ENCODE measurements at regions not wholly inside any gene's neighbourhood (a gene's known extent, or its start where the extent isn't known, plus 50 kb on each side); places are given as distances from the start of the nearest gene placed in this dataset.

DNA sequence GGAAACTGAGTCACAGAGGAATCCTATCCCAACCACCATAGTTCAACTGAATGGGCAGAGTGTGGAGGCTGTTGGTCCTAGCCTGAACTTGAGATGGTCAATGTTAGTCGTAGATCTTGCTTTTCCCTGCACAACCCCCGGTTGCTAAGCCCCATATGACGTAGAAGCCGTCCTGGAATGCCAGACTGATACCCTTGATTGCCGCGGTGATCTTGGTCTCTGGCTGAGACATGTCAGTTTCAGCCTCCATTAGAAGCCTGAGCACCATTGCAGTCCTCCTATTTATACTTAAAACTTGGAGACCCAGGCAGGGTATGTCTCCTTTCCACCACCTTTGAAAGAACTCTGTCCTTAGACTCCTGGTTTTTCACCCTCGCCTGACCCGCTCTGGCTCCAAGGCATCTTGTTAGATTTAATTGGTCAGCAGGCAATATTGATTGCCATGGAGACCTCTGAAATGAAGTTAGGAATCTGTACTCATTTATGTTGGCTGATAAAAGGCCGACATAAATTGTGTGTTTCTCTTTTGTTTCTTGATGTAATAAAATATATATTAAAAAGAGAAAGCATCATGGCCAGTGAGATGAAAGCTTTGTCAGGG is 53.4 kb downstream of the RPLP1 start:
- no peak for DNase-seq

DNA sequence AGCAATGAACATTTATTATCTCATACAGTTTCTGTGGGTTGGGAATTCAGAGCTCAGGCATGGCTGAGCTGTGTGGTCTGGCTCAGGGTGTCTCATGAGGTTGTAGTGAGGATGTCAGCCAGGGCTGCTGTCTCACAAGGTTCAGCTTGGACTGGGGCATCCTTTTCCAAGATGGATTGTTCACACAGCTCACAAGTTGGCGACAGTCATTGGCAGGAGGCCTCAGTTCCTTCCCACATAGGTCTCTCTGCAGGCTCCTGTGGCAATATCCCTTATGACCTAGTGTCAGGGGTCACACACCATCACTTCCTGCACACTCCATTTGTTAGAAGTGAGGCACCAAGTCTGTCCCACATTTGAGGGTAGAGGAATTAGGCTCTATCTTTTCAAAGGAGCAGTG is 56.0 kb downstream of the RPLP1 start:
- DNase-seq: no peak
- no peaks in the 10 kb centered on the region for H4K20me1 ChIP-seq (ENCODE audit: insufficient read depth, low read depth, low read length)
- no peak overlapping the region for H3K27ac ChIP-seq (ENCODE audit: low read length)
- H3K9me2 ChIP-seq (replicated peaks; ENCODE audit: insufficient read depth, low read length): no peaks in the 10 kb centered on the region
- H3K9ac ChIP-seq (ENCODE audit: low read length): no peak overlapping the region
- H3K4me3 ChIP-seq (ENCODE audit: low read length): no peak overlapping the region
- no peaks in the 10 kb centered on the region for H3K9me3 ChIP-seq (ENCODE audit: low read length)
- no peaks in the 10 kb centered on the region for H3K27me3 ChIP-seq (ENCODE audit: low read length)
- H3K79me2 ChIP-seq (ENCODE audit: low read length): no peaks in the 10 kb centered on the region
- H3K36me3 ChIP-seq (ENCODE audit: insufficient read depth, low read length): no peaks in the 10 kb centered on the region
- no peaks in the 10 kb centered on the region; the same call in 1 of the 2 replicates for H3K4me1 ChIP-seq (ENCODE audit: low read length)
- H2AFZ ChIP-seq (ENCODE audit: low read length): no peak overlapping the region
- no peak overlapping the region for H3K4me2 ChIP-seq (ENCODE audit: low read depth, low read length, poor library complexity, severe bottlenecking)

More for the DNA sequence above, 53.4 kb downstream of the RPLP1 start:
- Histone ChIP-seq H3K9me2 (replicated peaks; ENCODE audit: insufficient read depth, low read length) (no peaks in the 10 kb centered on the region), H3K4me1 (ENCODE audit: low read length) (no peaks in the 10 kb centered on the region; the same call in 1 of the 2 replicates), H3K9me3 (ENCODE audit: low read length) (no peaks in the 10 kb centered on the region), H3K36me3 (ENCODE audit: insufficient read depth, low read length) (no peaks in the 10 kb centered on the region), H3K27me3 (ENCODE audit: low read length) (no peaks in the 10 kb centered on the region), H3K4me3 (ENCODE audit: low read length) (no peak overlapping the region), H3K4me2 (ENCODE audit: low read depth, low read length, poor library complexity, severe bottlenecking) (no peak overlapping the region), H3K9ac (ENCODE audit: low read length) (no peak overlapping the region), H2AFZ (ENCODE audit: low read length) (no peak overlapping the region), H3K79me2 (ENCODE audit: low read length) (no peaks in the 10 kb centered on the region), H4K20me1 (ENCODE audit: insufficient read depth, low read depth, low read length) (no peaks in the 10 kb centered on the region), H3K27ac (ENCODE audit: low read length) (no peak overlapping the region)

DNA sequence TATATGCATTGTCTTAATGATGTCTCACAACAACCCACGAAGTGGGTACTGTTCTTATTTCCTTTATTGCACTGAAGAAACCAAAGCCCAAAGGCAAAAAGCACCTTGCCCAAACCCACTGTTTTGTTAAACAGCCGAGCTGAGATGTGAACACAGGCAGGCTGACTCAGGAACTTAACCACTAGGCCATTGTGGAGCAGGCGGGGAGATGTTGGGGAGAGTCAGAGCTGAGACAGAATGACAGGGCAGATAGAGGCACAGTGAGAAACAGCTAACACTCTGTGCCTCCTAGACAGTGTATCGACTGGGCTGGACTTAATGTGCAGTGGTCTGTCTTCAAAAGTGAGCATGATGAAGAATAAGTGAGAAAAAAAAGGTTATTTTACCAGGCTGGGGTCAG is 56.5 kb downstream of the RPLP1 start:
- Histone ChIP-seq H3K79me2 (ENCODE audit: low read length) (no peaks in the 10 kb centered on the region), H3K4me1 (ENCODE audit: low read length) (no peaks in the 10 kb centered on the region; the same call in 1 of the 2 replicates), H3K9me3 (ENCODE audit: low read length) (no peaks in the 10 kb centered on the region), H3K4me3 (ENCODE audit: low read length) (no peak overlapping the region), H3K9ac (ENCODE audit: low read length) (no peak overlapping the region), H4K20me1 (ENCODE audit: insufficient read depth, low read depth, low read length) (no peaks in the 10 kb centered on the region), H3K36me3 (ENCODE audit: insufficient read depth, low read length) (no peaks in the 10 kb centered on the region), H3K27me3 (ENCODE audit: low read length) (no peaks in the 10 kb centered on the region), H3K9me2 (replicated peaks; ENCODE audit: insufficient read depth, low read length) (no peaks in the 10 kb centered on the region), H2AFZ (ENCODE audit: low read length) (no peak overlapping the region), H3K27ac (ENCODE audit: low read length) (no peak overlapping the region), H3K4me2 (ENCODE audit: low read depth, low read length, poor library complexity, severe bottlenecking) (no peak overlapping the region)
- DNase-seq: no peak

DNA sequence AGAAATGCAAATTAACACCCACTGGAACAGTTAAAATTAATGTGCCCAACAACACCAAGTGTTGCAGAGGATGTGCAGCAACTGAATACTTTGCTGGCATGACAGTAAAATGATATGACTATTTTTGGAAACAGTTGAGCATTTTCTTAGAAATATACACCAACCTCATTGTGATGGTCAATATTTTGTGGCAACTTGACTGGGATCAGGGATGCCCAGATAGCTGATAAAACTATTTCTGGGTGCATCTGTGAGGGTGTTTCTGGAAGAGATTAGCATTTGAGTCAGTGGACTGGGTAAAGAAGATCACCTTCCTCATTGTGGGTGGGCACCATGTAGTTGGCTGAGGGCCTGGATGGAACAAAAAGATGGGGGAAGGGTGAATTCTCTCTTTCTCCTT is 57.9 kb downstream of the RPLP1 start:
- no peaks in the 10 kb centered on the region for H3K9me2 ChIP-seq (replicated peaks; ENCODE audit: insufficient read depth, low read length)
- no peak overlapping the region for H3K4me3 ChIP-seq (ENCODE audit: low read length)
- H3K9ac ChIP-seq (ENCODE audit: low read length): no peak overlapping the region
- no peak overlapping the region for H3K27ac ChIP-seq (ENCODE audit: low read length)
- H3K27me3 ChIP-seq (ENCODE audit: low read length): no peaks in the 10 kb centered on the region
- no peak overlapping the region for H2AFZ ChIP-seq (ENCODE audit: low read length)
- no peaks in the 10 kb centered on the region; the same call in 1 of the 2 replicates for H3K4me1 ChIP-seq (ENCODE audit: low read length)
- no peak for DNase-seq
- H3K4me2 ChIP-seq (ENCODE audit: low read depth, low read length, poor library complexity, severe bottlenecking): no peak overlapping the region
- H3K79me2 ChIP-seq (ENCODE audit: low read length): no peaks in the 10 kb centered on the region
- H3K36me3 ChIP-seq (ENCODE audit: insufficient read depth, low read length): no peaks in the 10 kb centered on the region
- no peaks in the 10 kb centered on the region for H3K9me3 ChIP-seq (ENCODE audit: low read length)
- H4K20me1 ChIP-seq (ENCODE audit: insufficient read depth, low read depth, low read length): no peaks in the 10 kb centered on the region

DNA sequence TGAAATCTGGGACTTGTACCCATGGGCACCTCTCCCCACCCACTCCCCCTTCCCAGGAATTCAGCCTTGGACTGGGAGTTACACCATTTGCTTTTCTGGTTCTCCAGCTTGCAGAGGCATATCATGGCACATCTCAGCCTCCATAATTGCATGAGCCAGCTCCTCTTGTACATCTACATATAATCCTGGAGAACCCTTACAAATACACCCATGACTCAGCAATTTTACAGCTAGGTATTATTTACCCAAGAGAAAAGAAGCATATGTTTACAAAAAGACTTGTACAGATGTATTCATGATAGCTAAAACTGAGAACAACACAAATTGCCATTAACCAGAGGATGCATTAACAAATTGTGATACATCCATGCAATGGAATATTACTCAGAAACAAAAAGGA is 58.4 kb downstream of the RPLP1 start:
- Histone ChIP-seq H3K4me2 (ENCODE audit: low read depth, low read length, poor library complexity, severe bottlenecking) (no peak overlapping the region), H4K20me1 (ENCODE audit: insufficient read depth, low read depth, low read length) (no peaks in the 10 kb centered on the region), H3K9ac (ENCODE audit: low read length) (no peak overlapping the region), H3K79me2 (ENCODE audit: low read length) (no peaks in the 10 kb centered on the region), H3K4me3 (ENCODE audit: low read length) (no peak overlapping the region), H3K27ac (ENCODE audit: low read length) (no peak overlapping the region), H3K27me3 (ENCODE audit: low read length) (no peaks in the 10 kb centered on the region), H3K36me3 (ENCODE audit: insufficient read depth, low read length) (no peaks in the 10 kb centered on the region), H3K9me3 (ENCODE audit: low read length) (no peaks in the 10 kb centered on the region), H2AFZ (ENCODE audit: low read length) (no peak overlapping the region), H3K4me1 (ENCODE audit: low read length) (no peaks in the 10 kb centered on the region; the same call in 1 of the 2 replicates), H3K9me2 (replicated peaks; ENCODE audit: insufficient read depth, low read length) (no peaks in the 10 kb centered on the region)
- DNase-seq: no peak

DNA sequence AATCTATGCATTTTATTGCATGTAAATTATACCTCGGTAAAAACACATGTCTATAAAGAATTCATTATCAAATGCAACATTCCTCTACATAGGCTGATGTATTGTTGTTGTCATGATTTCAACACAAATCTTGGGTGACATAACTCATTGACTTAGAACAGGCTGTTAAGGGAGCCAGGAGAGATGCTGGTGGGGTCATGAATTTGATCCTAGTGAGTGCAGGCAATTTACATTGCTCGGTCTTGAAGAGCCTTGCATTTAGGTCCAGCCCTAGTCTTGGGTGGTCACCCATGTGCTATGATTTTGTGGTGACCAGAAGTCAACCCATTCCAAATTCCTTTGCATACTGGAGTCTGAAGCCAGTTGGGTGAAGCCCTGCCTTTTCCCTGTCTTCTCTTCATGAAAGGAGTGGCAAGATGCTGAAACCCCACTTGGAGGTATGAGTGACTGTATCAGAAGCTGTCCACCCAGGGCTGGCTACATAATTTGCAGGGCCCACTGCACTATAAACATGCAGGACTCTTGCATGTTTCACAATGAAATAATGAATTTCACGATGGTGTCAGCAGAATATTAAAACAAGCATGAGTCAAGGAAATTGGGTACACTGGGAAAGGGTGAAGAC is 59.2 kb downstream of the RPLP1 start:
- Histone ChIP-seq H3K79me2 (ENCODE audit: low read length) (no peaks in the 10 kb centered on the region), H3K9me2 (replicated peaks; ENCODE audit: insufficient read depth, low read length) (no peaks in the 10 kb centered on the region), H3K4me1 (ENCODE audit: low read length) (no peaks in the 10 kb centered on the region; the same call in 1 of the 2 replicates), H4K20me1 (ENCODE audit: insufficient read depth, low read depth, low read length) (no peaks in the 10 kb centered on the region), H3K4me2 (ENCODE audit: low read depth, low read length, poor library complexity, severe bottlenecking) (no peak overlapping the region), H3K27me3 (ENCODE audit: low read length) (no peaks in the 10 kb centered on the region), H2AFZ (ENCODE audit: low read length) (no peak overlapping the region), H3K27ac (ENCODE audit: low read length) (no peak overlapping the region), H3K9me3 (ENCODE audit: low read length) (no peaks in the 10 kb centered on the region), H3K9ac (ENCODE audit: low read length) (no peak overlapping the region), H3K36me3 (ENCODE audit: insufficient read depth, low read length) (no peaks in the 10 kb centered on the region), H3K4me3 (ENCODE audit: low read length) (no peak overlapping the region)
- no peak for DNase-seq

DNA sequence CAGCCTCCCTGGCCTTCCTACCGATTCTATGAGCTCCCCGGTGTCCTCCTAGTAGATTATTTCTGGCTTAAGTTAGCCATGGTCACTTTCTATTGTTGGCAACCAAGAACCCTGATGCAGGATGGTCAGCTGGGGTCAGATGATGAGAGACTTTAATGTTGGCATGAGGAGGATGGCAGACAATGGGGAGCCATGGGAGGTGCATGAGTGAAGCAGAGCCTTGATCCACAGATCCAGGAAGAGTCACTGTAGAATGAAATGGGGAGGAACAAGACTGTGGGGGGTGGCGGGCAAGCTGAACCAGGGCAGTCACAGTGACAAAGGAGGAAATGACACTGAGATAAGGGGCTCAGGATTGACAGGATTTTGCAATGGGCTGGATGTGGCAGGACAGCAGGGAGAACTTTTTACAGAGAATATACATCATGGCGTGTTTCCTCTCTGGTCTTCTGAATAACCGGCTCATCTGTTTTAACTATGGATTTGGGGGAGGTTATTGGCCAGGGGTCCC is 60.9 kb downstream of the RPLP1 start:
- Histone ChIP-seq H2AFZ (ENCODE audit: low read length) (no peak overlapping the region), H3K9ac (ENCODE audit: low read length) (no peak overlapping the region), H3K4me1 (ENCODE audit: low read length) (no peaks in the 10 kb centered on the region; the same call in 1 of the 2 replicates), H4K20me1 (ENCODE audit: insufficient read depth, low read depth, low read length) (no peaks in the 10 kb centered on the region), H3K4me2 (ENCODE audit: low read depth, low read length, poor library complexity, severe bottlenecking) (no peak overlapping the region), H3K9me2 (replicated peaks; ENCODE audit: insufficient read depth, low read length) (no peaks in the 10 kb centered on the region), H3K27me3 (ENCODE audit: low read length) (no peaks in the 10 kb centered on the region), H3K27ac (ENCODE audit: low read length) (no peak overlapping the region), H3K9me3 (ENCODE audit: low read length) (no peaks in the 10 kb centered on the region), H3K36me3 (ENCODE audit: insufficient read depth, low read length) (no peaks in the 10 kb centered on the region), H3K4me3 (ENCODE audit: low read length) (no peak overlapping the region), H3K79me2 (ENCODE audit: low read length) (no peaks in the 10 kb centered on the region)
- no peak for DNase-seq

DNA sequence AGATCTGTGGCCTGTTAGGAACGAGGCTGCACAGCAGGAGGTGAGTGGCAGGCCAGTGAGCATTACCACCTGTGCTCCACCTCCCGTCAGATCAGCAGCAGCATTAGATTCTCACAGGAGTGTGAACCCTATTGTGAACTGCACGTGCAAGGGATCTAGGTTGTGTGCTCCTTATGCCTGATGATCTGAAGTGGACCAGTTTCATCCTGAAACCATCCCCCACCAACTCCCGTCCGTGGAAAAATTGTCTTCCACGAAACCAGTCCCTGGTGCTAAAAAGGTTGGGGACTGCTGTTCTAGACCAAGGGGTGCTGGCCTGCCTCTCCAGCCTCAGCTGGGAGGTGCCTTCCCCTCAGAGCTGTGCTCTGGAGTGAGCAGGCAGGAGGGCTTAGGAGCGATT is 61.4 kb downstream of the RPLP1 start:
- H3K9ac ChIP-seq (ENCODE audit: low read length): no peak overlapping the region
- no peak overlapping the region for H2AFZ ChIP-seq (ENCODE audit: low read length)
- no peaks in the 10 kb centered on the region for H3K9me2 ChIP-seq (replicated peaks; ENCODE audit: insufficient read depth, low read length)
- H3K4me3 ChIP-seq (ENCODE audit: low read length): no peak overlapping the region
- no peaks in the 10 kb centered on the region for H3K27me3 ChIP-seq (ENCODE audit: low read length)
- no peaks in the 10 kb centered on the region for H3K36me3 ChIP-seq (ENCODE audit: insufficient read depth, low read length)
- no peak for DNase-seq
- no peak overlapping the region for H3K4me2 ChIP-seq (ENCODE audit: low read depth, low read length, poor library complexity, severe bottlenecking)
- no peaks in the 10 kb centered on the region for H3K9me3 ChIP-seq (ENCODE audit: low read length)
- H3K27ac ChIP-seq (ENCODE audit: low read length): no peak overlapping the region
- no peaks in the 10 kb centered on the region for H3K79me2 ChIP-seq (ENCODE audit: low read length)
- no peaks in the 10 kb centered on the region; the same call in 1 of the 2 replicates for H3K4me1 ChIP-seq (ENCODE audit: low read length)
- H4K20me1 ChIP-seq (ENCODE audit: insufficient read depth, low read depth, low read length): no peaks in the 10 kb centered on the region

Measured in Karpas-422 (cell line).